K562 (cell line): ENCODE measurements at regions not wholly inside any gene's neighbourhood (a gene's known extent, or its start where the extent isn't known, plus 50 kb on each side); places are given as distances from the start of the nearest gene placed in this dataset.

Experiments used
- FOXK2 ChIP-seq, 2 experiments: fragments of 450-650 bp; IDR thresholded peaks in 1 of 2; conservative IDR thresholded peaks in 1 of 2; 2 replicates each; pipeline ENCODE4 v1.6.1; 2016; ENCODE audit warnings: low read depth in 2 of 2, mild to moderate bottlenecking in 1 of 2
- MYBL2 ChIP-seq, 2 experiments: fragments of 450-650 bp in 1 of 2; sonication (generic) in 1 of 2; formaldehyde crosslinking in 1 of 2; IDR thresholded peaks; 2 replicates each; pipeline versions ENCODE4 v1.6.1 to v1.8.1; 2017 to 2022; ENCODE audit warnings: borderline replicate concordance in 1 of 2, inconsistent platforms in 1 of 2, low read depth in 1 of 2, mild to moderate bottlenecking in 1 of 2, missing genetic modification reagents in 1 of 2, moderate library complexity in 1 of 2
- POLR2A ChIP-seq: fragments of 450-650 bp; conservative IDR thresholded peaks from 2 replicates; pipeline ENCODE4 v1.6.1; 2016
- PPARD ChIP-seq: fragments of 250-450 bp; sonication (Bioruptor Pico); IDR thresholded peaks from 2 replicates; pipeline ENCODE4 v1.8.0; 2022; ENCODE audit warnings: inconsistent platforms, mild to moderate bottlenecking, moderate library complexity
- RAD21 ChIP-seq, 2 experiments: fragments of 250-450 bp in 1 of 2; fragments of 450-650 bp in 1 of 2; sonication (Bioruptor Pico) in 1 of 2; formaldehyde crosslinking in 1 of 2; IDR thresholded peaks in 1 of 2; conservative IDR thresholded peaks in 1 of 2; 2 replicates each; pipeline versions ENCODE4 v1.4.0 to v1.8.0; 2020 to 2022; ENCODE audit warnings: mild to moderate bottlenecking in 2 of 2, moderate library complexity in 1 of 2
- RBBP5 ChIP-seq: fragments of 200-600 bp; sonication (generic); IDR thresholded peaks from 2 replicates; pipeline ENCODE4 v1.6.1; 2012; ENCODE audit warnings: borderline replicate concordance, mild to moderate bottlenecking, low read length, control low read depth, inconsistent platforms; ENCODE audit not compliant: insufficient read depth, poor library complexity, severe bottlenecking
- RFX1 ChIP-seq: fragments of 450-650 bp; IDR thresholded peaks from 2 replicates; pipeline ENCODE4 v1.6.1; 2016; ENCODE audit warnings: mild to moderate bottlenecking, moderate library complexity
- SMAD2 ChIP-seq: fragments of 150-350 bp; IDR thresholded peaks from 2 replicates; pipeline ENCODE4 v1.6.1; 2014; ENCODE audit warnings: low read depth, mild to moderate bottlenecking, low read length
- SMC3 ChIP-seq: conservative IDR thresholded peaks from 2 replicates; pipeline ENCODE4 v1.6.1; 2011; ENCODE audit warnings: low read depth, low read length, improper control_type of control experiment; ENCODE audit not compliant: insufficient read depth
- SP1 ChIP-seq: sonication (generic); formaldehyde crosslinking; IDR thresholded peaks from 2 replicates; pipeline ENCODE4 v1.8.1; 2022; ENCODE audit warnings: mild to moderate bottlenecking, missing genetic modification reagents
- ZZZ3 ChIP-seq: fragments of 450-650 bp; IDR thresholded peaks from 2 replicates; pipeline ENCODE4 v1.6.1; 2016; ENCODE audit warnings: antibody characterized with exemption, mild to moderate bottlenecking, moderate library complexity
- TF ChIP-seq, protein P1 (sequence below), 3 experiments: IDR thresholded peaks in 2 of 3; conservative IDR thresholded peaks in 1 of 3; 2 replicates each; pipeline ENCODE4 v1.5.1; 2011 to 2012; ENCODE audit warnings: low read length in 3 of 3, mild to moderate bottlenecking in 3 of 3, control low read depth in 2 of 3, improper control_type of control experiment in 1 of 3, inconsistent platforms in 1 of 3, low read depth in 1 of 3, mixed read lengths in 1 of 3, moderate library complexity in 1 of 3; ENCODE audit not compliant: insufficient read depth in 2 of 3

DNA sequence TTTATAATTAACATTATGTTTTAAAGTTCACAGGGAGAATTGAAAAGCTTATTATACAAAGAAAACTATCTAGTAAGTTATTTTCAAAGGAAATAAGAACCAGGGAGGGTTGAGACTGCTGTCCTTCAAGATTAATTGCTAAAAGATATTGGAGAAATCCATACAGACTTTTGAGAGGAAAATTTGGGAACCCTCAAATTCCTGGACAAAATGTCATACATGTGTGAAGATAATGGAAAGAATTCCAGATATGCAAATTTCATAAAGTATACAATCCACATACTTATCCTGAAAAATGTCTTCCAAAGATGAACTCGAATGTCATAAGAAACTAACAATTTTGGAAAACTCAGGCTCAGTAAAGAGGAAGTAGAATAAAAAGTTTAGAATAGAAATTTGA lies 213.8 kb downstream of the HS3ST3A1 start:
- TF ChIP-seq MYBL2 (IDR thresholded peaks at IDR 0.05; ENCODE audit: low read depth) (no peak), MYBL2 (CRISPR knock-in tag; IDR thresholded peaks at IDR 0.05; ENCODE audit: borderline replicate concordance) (no peak), ZZZ3 (no peak), RAD21 (CRISPR knock-in tag; conservative IDR thresholded peaks at IDR 0.05 in 1 of 2, IDR thresholded peaks at IDR 0.05 in 1 of 2) (no peak), SMC3 (no peak), POLR2A (no peak), RBBP5 (no peak), FOXK2 (conservative IDR thresholded peaks at IDR 0.05 in 1 of 2, IDR thresholded peaks at IDR 0.05 in 1 of 2; ENCODE audit: low read depth in 2 of 2) (no peak), SMAD2 (no peak), RFX1 (no peak), PPARD (no peak), SP1 (CRISPR knock-in tag) (no peak)
- TF ChIP-seq, protein P1, sequence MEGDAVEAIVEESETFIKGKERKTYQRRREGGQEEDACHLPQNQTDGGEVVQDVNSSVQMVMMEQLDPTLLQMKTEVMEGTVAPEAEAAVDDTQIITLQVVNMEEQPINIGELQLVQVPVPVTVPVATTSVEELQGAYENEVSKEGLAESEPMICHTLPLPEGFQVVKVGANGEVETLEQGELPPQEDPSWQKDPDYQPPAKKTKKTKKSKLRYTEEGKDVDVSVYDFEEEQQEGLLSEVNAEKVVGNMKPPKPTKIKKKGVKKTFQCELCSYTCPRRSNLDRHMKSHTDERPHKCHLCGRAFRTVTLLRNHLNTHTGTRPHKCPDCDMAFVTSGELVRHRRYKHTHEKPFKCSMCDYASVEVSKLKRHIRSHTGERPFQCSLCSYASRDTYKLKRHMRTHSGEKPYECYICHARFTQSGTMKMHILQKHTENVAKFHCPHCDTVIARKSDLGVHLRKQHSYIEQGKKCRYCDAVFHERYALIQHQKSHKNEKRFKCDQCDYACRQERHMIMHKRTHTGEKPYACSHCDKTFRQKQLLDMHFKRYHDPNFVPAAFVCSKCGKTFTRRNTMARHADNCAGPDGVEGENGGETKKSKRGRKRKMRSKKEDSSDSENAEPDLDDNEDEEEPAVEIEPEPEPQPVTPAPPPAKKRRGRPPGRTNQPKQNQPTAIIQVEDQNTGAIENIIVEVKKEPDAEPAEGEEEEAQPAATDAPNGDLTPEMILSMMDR (IDR thresholded peaks at IDR 0.05 in 2 of 3, conservative IDR thresholded peaks at IDR 0.05 in 1 of 3; ENCODE audit: insufficient read depth in 2 of 3, low read depth in 1 of 3, low read length in 3 of 3), result no peak
